Inflammatory macrophage treated with lipopolysaccharide for 4 hours (primary cell): ENCODE measurements at regions not wholly inside any gene's neighbourhood (a gene's known extent, or its start where the extent isn't known, plus 50 kb on each side); places are given as distances from the start of the nearest gene placed in this dataset.

ENCODE experiments used
- DNase-seq: peaks from one replicate; pipeline ENCODE4 v3.0.0-alpha.2; 2020

DNA sequence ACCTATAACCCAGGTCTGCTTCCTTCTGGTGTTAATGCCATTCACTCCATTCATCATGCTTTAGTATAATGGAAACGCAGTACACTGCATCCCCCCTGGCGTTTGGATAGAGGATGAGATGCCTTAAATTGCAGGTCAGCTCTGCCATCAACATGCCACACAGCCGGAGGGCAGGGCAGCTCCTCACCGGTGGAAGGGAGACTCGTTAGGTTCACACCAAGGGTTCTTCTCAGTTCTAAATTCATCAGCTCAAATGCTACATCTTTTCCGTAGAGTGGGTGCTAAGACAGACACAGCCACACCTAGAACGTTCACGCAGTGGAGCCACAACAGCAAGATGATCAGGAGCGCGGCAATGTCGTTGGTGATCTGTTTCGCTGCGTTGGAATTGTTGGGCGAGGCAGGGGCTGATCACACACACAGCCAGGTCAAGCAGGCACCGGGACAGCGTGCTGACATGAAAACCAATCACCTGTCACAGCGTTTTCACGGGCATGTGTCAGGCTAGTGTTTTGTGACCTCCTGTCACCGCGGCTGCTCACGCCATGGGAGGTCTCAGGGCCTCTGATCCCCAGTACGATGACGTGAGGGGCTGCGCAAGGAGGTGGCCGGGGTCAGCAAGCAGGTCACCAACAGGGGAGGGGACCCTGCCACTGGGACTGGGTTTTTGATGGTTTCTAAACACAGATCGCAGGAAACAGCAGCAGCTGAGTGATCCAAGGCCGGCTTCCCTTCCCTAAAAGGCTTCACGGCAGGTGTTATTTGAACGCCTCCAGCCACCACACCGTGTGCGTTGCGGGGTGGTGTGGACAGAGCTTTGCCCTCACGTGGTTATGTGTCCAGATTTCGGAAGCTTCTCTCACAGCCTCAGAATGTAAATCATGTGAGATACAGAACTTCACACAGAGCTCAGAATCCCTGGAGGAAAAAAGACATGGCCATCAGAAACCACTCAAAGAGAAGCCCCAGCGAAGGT, 94.3 kb upstream of the IRS2 start:
- DNase-seq: no peak

DNA sequence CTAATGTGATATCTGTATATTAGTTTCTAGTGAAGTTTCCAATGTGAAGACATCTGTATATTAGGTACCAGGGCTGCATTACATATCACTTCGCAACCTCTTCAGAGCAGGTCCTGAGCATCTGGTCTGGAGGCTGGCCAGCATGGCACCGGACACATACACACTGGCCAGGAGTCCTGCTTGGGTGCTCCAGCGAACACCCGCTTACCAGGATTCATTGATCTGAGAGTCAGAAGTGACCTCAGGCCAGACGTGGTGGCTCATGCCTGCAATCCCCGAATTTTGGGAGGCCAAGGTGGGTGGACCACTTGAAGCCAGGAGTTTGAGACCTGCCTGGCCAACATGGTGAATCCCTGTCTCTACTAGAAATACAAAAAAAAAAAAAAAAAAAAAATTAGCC, 93.0 kb upstream of the IRS2 start:
- no peak for DNase-seq

DNA sequence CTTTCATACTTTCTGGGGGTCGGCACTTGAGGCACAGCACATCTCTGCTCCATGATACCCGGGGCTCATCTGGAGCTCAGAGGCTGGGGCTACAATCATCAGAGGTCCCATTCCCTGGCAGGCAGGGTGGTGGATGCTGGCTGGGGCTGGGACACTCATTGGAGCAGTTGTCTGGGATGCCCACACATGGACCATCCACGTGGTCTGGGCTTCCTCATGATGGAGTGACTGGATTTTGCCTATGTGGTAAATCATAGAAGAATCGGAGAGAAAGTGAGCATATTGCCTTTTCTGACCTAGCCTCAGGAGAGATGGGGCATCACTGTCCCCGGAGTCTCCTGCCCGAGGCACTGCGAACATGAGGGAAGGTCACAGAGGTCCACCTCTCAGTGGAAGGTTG, 91.4 kb upstream of the IRS2 start:
- no peak for DNase-seq

DNA sequence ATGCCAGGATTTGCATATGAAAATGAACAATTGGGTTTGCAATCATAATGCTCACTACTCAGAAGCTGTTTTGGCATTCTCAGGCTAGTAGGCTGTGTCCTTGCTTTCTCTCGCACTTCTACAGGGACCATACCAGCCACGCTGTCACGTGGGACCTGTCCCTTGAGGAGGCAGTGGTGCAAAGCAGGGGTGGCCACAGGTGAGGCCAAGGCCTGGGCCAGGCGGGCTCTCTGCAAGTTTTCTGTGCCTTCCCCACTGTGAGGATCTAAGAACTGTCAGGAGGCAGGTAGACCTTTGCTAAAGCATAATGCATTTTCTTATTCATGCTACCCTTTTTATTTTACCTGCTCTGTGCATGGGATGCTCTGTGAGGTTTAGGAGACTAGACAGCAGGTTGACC, 89.4 kb upstream of the IRS2 start:
- DNase-seq: no peak

DNA sequence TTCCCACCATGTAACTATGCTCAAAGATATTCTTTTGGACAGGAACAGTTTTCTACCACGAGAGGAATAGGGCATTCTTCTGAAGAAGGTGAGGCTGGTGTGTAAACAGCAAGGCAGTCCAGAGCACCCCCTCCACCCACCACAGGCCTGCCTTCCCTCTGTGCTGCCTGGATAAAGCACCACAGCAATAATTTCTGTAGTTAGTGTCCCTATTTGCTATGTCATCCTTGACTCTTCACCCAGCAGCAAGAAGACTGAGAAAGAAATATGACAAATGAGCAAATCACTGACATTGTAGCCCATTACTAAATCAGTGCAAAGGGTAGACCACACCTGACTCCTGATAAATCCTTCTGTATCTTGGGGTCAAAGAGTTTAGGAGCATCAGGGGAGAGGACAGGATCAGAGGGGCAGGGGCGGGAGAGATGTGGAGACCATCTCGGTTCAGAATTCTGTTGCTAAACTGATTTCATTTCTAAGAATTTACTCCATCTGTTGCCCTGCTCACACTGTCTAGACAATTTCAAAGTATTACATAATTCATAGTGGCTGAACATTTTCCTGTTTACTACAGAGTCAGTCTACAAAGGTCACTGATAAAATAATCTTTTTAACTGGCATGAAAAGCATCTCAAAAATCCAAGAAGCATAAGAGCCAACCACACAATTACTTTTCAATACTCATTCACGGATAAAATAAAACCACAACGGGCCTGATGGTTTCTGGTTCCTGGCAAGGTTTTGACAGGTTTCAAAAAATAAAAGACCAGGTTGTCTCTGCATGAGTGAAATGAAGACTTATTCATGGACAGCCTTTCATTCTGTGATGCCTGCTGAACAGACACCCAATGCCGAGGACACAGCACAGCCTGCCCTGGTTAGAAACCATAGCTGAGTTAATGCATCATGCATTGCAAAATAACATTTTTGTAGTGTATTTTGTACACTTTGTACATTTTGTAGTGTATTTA, 88.4 kb upstream of the IRS2 start:
- DNase-seq: no peak

DNA sequence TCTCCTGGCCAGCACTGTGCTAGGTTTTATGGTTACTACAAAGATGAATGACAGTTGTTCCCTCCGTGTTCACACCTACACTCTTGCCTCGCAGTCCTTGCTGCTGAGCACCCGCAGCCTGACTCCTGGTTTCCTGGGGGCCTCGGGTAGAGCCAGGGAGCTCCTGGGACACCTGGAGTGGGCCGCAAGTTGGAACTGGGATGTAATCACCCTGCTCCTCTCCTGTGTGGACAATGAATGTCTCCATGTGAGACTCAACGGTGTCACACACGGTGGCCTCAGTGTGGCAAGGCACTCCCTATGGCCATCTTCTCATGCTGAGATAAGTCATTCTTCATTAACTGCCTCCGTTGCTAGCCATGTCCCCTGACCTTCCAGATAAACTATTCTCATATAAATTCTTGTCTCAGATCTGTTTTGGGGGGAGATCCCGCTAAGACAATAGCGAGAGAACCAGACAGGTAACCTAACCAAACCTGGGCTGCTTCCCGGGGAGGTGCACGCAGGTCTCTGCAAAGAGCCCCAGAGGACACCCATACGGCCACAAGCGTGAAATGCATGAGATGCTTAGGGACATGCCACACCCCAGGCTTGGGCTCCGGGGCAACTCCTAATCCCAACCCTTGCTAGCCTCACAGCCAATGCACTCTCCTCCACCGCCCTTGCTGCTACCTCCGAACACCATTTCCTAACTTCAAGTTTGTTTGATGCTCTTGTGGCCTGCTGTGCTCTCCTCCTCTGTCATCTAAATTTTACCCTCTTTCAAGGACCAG, 87.2 kb upstream of the IRS2 start:
- DNase-seq: no peak

DNA sequence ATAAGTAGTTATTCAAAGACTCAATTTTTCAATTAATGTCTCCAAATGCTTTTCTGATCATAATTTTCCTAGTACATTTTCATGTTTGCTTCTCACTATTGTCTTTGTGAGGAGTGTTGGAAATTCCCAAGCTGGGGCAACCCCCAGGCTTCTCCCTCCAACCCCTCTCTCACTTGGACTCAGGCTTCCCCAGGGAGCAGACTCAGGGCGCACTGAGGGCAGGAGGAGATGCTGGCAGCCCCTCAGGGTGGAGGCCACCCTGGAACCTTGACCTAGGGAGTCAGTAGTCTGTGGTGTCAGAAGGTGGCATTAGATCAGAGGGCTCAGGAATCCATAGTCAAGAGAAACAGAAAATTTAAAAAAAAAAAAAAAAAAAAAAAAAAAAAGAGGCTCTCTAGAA, 86.5 kb upstream of the IRS2 start:
- DNase-seq: no peak

DNA sequence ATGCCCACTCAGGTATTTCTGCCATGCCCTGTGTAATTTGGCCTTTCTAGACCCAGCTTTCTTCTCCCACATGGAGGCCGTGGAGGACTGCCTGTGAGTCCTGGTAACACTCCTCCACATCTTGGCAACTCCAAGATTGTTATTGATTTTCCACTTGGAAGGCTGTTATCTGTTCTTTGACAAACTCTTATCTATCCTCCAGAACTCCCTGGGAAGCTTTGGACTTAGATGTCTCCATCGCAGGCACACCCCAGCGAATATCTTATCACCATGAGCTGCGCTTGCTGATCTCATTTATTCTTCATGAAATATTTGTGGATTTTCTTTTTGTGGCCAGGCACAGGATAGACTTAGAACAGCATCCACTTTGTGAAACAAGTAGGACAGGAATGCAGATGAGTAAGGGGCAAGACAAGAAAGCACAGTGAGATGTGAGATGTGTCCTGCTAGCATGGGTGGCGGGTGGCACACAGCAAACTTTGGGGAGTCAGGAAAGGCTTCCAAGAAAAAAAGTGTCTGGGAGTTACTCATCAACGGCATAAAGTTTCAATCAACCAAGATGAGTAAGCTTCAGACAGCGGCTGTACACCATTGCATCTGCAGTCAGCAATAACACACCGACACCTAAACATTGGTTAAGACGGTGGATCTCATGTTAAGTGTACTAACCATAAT, 84.5 kb upstream of the IRS2 start:
- no peak for DNase-seq

DNA sequence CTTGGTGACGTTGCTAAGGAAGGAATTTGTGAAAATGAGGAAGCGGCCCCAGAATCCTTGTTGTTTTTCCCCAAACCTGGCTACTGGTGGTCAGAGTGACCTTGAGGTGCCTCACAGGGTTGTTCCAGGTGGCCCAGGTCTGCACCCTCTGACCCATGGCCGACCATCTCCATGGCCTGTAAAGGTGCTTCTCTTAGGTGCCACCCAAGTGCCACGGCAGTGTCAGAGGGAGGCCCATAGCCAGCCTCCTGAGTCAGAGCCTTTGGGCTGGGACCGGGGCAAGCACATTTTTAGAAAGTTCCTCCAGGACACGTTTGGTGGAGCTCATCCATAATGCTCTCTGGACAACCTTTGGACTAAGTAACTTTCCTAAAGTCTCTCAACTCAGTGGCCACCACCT, 83.9 kb upstream of the IRS2 start:
- DNase-seq: no peak

DNA sequence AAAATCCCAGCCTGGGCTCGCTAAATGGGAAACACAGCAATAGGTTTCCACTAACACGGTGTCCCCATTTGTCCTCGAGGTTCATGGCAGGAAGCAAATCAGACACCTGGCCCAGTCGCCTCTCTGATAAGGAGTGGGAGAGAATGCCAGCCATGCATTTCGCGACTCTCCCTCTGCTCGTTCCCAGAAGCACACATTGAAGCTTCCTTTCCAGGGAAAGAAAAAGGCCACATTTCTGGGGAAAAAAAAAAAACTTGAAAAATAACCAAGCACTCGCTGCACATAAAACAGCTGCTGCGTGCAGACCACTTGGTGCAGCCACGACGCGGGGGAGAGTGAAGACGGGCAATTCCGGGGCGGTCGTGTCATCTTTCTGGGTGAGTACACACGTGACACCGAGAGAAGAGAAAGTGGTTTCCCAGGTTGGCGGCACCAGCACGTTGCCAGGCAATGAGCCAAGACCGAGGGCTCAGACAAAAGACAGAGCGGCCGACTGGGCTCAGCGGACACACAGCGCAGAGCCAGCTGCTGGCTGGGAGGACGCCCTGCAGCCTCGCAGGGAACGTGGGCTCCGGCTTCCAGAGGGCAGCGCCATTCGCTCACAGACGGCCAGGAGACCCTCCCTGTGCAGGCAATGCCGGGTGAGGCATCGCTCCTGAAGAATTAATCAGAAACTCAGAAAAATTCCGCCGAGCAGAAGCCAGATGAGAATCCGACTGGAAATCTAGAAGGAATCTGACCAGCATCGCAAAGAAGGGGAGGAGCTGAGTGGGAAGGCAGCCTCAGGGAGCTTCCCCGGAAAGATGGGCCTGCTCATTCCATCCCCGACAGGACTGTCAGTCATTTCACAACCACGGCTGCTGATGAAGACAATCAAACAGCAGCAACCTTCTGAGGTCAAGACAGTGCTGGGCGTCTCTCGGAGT, 83.2 kb upstream of the IRS2 start:
- DNase-seq: no peak

DNA sequence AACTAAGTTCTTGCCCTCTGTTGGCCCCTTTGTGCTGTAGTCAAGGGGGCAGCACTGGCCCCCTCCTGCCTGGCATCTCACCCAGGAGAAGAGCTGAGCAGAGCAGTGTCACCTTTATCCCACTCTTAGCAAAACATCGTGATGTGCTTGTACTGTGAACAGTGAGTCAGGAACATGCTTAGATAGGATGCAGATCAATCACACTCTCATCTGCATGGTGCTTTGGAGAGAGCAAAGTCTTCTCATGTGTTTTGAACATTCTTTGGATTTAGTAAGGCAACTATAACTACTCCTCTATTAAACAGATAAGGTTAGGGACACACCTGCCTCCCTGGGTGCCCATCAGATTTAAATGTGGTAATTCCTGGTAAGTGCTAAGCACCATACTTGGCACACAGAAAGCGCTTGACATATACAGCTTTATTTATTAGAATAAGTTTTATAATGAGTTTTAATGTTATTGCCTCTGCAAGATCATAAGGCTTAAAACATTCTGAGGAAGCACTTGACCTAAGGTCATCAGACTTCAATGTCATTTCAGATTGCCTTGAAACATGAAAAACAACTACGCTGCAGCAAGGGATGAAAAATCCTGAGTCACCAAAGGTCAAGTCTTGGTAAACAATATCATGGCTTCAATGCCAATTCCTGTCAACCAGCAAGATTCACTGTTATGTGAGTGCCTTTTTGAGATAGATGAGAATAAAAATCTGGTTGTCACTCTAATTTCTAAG, 82.4 kb upstream of the IRS2 start:
- DNase-seq: no peak

DNA sequence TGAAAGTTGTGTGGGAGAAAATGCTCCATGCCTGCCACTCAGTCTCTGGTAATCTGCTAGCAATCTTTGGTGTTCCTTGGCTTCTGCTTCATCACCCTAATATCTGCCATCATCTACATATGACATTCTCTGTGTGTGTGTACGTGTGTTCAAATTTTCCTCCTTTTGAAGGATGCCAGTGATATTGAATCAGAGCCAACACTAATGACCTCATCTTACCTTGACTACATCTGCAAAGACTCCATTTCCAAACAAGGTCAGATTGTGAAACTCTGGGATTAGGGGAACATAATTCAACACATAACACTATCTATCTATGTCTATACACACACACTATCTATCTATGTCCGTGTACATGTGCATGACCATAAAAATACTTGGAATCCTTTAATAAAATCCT, 81.4 kb upstream of the IRS2 start:
- no peak for DNase-seq

DNA sequence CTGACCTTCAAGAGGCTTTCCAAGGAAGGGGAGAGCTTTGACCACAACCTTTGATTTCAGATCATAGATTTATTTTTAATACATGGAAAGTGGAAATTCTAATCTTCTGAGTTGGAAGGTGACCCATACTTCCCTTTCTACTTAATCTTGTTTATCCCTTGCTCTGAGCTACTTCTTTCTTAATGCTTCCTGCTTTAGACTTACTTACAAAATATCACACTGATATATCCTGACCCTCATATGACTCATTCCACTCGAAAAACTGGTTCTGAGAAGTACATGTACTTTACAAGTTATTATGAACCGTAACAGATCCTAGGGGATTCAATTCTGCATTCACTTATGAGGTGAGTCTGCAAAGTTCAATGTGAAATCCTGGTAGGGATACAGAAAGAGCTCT, 76.2 kb upstream of the IRS2 start:
- DNase-seq: no peak

DNA sequence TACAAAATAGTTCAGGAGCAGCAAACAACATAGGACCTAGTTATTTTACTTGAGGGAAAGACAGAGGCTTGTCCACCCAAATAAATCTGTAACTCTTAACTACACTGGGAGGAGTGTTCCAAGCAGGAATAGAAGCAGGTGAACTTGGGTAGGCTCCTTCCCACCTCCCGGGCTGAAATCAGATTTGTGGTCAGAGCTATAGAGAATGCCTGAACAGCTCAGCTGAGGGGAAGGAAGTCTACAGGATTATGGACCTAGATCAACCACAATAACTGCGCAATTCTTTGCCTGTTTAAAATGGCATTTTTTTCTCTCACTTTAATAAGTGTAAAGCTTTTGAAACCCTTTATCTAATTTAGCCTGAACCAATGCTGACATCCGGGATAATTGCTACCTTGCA, 73.5 kb upstream of the IRS2 start:
- no peak for DNase-seq

DNA sequence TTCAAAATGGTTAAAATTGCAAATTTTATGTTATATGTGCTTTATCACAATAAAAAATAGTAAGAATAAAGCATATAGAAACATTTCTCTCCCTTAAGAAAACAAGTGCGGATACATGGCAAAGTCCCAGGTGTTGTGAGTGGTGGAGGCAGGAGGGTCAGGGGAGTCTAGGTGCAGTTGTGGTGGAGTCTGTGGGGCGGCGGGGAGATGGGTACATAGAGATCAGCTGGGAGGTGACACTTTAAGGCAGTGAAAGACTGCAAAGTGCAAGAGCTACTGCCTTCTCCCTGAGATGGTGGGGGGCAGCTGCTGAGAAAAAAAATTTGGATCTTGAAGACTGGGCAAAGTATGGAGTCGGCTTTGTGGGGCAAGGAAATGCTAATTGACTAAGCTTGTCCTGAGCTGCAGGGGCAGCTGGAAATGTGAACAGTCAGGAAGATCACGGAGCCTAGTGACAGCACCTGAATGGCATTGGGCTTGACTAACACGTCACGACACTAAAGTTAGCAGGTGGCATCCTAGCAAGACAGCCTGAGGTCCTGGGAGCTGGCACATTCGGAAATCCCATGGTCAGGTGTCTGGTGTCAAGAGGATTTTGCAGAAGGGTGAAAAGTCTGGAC, 72.9 kb upstream of the IRS2 start:
- no peak for DNase-seq

DNA sequence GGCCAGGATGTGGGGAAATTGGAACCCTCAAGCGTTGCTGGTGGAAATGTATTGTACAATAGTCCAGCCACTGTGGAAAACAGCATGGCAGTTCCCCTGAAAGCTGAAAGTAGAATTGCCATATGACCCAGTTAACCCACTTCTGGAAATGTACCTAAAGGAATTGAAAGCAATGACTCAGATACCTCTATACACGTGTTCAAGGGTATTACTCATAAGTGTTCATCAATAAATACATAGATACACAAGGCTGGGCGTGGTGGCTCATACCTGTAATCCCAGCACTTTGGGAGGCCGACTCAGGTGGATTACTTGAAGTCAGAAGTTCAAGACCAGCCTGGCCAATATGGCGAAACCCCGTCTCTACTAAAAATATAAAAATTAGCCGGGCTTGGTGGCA, 71.9 kb upstream of the IRS2 start:
- no peak for DNase-seq

DNA sequence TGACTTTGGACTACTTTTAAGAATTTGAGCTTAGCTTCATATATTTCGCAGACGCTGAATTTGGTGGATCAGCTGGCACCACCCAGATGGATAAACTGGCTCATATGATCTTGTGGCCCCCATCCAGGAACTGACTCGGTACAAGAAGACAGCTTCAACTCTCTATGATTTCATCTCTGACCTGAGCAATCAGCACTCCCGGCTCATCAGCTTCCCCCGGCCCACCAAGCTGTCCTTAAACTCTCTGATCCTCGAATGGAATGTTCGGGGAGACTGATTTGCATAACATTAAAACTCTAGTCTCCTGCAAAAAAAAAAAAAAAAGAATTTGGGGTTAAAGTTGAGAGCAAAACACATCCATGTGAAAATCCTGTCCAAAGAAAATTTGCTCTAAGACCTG, 71.4 kb upstream of the IRS2 start:
- DNase-seq: no peak

DNA sequence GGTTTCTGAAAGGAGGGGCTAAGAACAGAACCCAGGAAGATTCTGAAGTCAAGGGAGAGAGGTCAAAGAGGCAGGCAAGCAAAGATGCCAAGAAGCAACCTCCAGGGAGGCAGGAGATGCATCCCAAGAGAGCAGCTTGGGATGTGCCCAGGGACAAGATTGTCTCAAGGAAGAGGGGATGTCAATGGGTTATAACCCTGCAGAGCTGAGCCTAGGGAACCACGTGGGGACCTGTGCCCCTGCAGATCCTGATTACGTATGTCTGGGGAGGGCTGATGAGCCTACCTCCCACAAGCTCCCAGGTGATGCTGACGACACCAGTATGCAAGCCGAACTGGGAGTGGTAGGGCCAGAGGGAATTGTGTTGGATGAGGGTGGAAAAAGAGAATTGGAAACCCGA, 70.9 kb upstream of the IRS2 start:
- DNase-seq: no peak

DNA sequence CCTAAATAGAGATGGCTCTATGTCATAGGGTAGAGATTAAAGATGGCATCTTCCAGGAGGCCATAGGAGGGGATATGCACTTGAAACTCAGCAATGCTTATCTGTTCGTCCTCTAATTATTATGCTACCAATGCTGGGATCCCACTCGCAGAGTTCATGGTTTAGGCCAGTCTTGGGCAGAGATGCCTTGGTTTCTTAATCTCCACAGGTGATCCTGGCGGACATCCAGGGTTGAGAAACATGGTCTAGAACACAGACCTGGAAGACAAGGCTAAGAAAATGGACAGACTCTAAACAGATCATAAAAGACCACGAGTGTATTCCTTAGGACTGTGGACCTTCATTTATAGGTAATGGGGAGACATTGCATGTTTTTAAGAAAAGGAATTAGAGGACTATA, 70.0 kb upstream of the IRS2 start:
- DNase-seq: no peak

DNA sequence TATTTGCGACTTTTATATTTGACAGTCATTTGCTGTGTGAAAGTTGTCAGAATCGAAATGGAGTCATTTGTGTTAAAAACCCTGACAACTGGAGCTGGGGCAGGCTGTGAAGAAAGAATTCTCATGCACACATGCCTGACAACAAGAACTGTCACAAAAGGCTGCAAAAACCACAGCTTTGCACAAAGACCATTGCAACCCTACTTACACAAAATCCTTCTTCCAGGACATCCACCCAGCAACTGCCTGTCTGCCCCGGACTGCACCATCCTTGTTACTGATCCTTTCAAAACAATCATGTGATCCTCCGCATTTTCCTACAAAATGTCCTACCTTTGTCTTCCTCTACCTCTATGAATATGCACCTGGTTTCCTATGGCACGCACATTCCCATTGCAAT, 66.8 kb upstream of the IRS2 start:
- DNase-seq: no peak
